ENCODE measurements at regions not wholly inside any gene's neighbourhood (a gene's known extent, or its start where the extent isn't known, plus 50 kb on each side); places are given as distances from the start of the nearest gene placed in this dataset.
"Not testable (repeated sequence)": the region's sequence is repeated elsewhere in the genome, so short reads cannot be mapped to it uniquely, and the experiment has no call there.

DNA sequence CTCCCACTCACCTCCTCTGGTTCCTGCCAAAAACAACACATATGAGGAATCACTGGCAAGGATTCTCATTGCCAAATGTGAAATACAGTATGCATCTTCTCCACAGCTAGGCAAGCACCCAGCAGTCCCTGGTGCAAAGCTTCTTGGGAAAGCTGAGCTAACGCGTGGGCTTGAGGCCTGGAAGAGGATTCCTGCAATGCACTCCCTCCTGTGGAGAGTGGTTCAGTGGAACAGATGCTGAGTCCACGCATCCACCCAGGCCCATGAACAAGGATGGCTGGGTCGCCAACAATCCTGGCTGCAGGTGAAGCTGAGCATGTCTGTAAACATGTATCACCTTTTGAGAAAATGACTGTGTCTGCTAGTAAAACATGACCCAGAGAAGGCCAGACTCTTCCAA lies 113.2 kb upstream of the CHST15 start:
- no peak for DNase-seq

- DNase-seq = no peak
Measured at GRCh38 chr10:124205432-124205831, 112.0 kb upstream of the CHST15 start.

DNA sequence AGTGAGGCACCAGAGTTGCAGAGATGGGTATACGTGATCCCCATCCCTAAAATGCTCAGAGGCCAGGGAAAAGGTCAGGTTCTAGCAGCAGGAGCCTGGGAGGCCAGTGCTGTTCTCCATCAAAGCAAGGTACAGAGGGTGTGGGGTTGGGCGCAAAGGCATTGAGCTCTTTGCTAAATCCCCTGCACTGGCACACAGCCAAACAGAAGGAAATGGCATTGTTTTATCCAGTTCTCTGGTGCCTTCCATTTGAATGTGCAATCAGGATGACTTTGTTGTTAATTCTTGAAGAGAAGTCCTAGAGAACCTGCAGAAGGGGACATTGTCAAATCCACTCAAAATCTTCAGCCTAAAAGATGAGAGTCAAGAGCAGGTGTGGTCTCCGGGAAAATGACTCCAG lies 111.3 kb upstream of the CHST15 start:
- no peak for DNase-seq

GRCh38 chr10:124200011-124200410 lies 106.6 kb upstream of the CHST15 start:
- no peak for DNase-seq

- no peak for DNase-seq
Measured at GRCh38 chr10:124198871-124199270, 105.5 kb upstream of the CHST15 start.

DNA sequence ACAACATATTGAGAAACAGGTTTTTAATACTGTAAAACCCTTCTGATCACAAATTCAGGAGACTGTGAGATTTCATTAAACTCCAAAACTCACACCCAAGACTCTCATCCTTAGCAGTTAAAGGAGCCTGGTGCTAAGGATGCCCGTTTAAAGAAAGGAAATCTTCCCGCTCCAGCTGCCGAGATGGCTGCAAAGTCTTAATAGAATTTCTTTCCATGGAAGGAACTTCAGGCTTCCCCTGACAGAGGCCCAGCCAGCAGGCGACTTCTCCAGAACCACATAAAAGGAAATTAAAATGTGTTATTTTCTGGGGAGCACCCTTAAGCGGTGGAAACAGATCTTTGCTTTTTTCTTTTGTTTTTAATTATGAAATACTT lies 104.7 kb upstream of the CHST15 start:
- DNase-seq = no peak

GRCh38 chr10:124197371-124198124 lies 104.2 kb upstream of the CHST15 start:
- DNase-seq = no peak

DNA sequence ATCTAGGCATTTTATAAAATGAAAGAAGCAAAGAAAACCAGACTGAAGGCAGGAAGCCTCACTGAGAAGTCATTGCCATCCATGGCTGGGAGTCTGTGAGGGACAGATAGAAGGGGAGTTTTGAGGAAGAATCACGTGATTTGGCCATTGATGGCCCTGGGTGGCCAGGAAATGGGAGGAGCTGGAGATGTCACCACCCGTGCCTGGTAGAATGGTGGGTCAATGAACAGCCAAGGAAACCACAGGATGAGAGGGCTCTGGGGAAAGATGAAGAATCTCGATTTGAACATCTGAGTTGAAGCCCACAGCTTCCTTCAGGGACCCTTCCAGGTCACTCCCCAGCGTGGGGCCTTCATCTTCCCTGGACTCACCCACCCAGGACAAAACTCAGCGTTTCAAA lies 103.3 kb upstream of the CHST15 start:
- DNase-seq = no peak

DNA sequence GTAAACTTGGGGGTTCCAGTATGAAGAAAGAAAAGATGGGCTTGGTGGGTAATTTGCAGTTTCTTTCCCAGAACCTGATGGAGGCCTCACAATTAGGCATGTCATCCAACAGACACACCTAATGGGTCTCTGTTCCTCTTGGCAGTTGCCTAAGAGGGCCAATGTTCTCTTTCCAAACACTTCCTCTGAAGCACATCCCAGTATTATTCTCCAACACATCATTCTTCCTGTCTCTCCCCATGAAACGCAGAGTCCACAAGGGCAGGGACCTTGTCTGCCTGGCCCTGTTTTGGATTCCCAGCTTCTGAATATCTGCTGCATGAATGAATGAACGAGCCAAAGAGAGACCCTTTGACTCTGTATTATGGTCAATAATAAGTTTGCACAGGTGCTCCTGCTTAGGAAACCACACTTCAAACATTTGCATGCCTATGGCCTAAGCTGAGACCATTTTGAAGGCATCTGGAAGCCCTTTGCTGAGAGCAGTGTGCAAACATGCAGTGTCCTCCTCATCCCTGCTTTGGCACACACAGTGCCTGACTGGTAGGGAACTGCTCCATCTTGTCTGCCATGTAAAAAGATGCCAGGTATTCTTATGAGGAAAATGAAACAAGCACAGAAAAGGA lies 100.9 kb upstream of the CHST15 start:
- DNase-seq = no peak

GRCh38 chr10:124193309-124193696 lies 99.9 kb upstream of the CHST15 start:
- DNase-seq = no peak

GRCh38 chr10:124192664-124193308 lies 99.4 kb upstream of the CHST15 start:
- not testable (repeated sequence) for DNase-seq

GRCh38 chr10:124190476-124190875 lies 97.1 kb upstream of the CHST15 start:
- not testable (repeated sequence) for DNase-seq

GRCh38 chr10:124186956-124187355 lies 93.6 kb upstream of the CHST15 start:
- DNase-seq = no peak

GRCh38 chr10:124185084-124185483 lies 91.7 kb upstream of the CHST15 start:
- no peak for DNase-seq

DNA sequence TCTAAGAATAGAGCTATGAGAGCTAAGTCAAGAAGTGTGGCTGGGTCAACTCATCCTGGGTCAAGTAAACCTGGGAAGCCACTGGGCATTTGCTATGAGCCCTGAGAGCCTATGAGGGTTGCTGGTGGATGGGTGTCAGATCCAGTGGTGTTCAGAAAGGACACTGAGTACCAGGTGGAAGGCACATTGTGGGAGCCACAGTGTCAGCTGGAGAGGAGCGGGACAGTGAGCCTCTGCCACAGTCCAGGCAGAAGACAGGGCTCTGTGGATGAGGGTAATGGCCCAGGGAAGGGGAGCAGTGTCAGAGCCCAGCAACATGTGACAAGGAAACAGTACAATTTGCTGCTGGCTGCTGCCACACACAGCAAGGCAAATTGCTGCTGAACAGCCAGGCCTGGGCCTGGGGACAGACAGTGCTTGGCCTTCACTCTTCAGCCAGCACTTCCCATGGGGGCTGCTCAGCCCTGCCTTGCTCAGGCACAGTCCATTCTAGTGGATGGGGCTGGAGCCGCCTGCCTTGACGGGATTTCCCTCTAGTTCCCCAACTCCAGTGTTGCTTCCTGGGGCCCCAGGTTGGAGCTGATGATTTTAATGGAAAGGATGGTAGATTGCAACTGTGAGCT lies 90.9 kb upstream of the CHST15 start:
- no peak for DNase-seq

DNA sequence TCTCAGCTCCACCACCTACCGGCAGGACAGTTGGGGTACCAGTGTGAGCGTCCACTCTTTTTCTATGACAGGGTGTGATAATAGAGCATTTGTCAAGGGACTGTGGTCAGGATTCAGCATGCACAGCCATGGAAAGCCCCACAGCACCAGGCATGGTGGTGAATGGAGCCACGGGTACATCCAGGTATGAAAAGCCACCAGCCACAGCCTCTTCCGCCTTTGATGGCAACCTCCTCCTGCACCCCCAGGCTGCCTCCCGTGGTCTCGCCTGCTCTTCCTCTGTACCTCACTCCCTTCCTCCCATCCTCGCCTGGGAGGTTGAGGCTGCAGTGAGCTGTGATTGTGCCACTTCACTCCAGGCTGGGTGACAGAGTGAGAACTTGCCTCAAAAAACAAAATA lies 90.2 kb upstream of the CHST15 start:
- DNase-seq = no peak

- DNase-seq = no peak
Measured at GRCh38 chr10:124182088-124182541, 88.7 kb upstream of the CHST15 start.

- DNase-seq = no peak
Measured at GRCh38 chr10:124181656-124182055, 88.3 kb upstream of the CHST15 start.

DNA sequence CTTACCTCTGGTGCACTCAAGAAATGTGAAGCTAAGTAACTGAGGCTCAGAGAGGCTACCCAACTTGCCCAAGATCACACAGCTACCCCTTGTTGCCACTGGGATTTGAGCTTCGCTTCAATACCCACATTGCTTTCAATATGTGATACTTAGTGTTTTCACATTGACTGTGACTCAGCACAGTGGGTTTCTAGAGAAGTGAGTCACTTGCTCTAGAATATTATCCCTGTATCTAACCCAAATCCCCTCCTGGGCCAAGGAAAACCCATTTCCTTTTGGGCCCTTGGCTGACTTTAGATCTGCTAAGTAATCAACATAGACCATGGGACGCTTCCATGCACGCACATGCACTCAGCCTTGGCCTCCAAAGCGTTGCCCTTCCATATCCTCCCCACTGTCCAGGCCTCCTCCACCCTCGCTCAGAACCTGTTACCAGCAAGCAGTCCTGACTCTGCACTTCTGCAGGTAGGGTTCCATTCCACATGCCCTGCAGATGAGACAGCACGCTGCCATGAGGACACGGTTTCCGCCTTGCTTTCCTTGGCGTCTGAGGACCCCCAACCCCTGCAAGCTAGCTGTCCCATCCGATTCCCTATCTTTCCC lies 87.7 kb upstream of the CHST15 start:
- no peak for DNase-seq

GRCh38 chr10:124180044-124180745 lies 86.8 kb upstream of the CHST15 start:
- no peak for DNase-seq

DNA sequence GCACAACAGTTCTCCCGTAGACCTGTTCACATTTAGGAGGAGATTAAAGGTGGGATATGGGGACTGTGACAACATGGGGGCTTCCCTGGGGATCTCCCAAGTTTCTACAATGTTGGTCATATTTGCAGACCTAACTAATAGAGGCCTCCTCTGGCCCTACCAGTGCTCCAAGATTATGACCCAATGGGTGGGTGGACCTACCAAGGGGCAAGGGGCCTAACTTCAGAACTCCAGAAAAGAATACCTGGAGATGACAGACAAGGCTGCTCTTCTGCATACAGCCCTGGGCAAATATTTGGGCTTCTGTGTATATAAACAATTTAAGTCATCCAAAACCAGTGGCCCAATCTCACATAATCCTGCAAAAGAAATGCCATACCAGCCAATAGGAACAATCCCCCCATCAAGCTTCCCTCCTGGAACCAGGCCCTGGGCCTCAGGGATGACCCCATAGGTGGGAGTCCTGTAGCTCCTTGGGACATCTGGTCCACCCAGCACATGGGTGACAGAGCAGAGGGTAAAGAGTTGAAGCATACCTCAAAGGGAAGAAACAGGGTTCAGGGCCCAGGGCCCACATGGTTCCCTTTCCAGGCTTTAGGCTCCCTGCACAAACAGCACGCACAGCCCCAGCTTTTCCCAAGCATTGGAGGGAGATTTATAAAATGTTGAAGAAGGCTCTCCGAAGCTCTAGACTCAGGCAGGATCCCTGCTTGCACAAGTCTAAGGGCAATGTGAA lies 86.1 kb upstream of the CHST15 start:
- DNase-seq = no peak

GRCh38 chr10:124177180-124177518 lies 83.8 kb upstream of the CHST15 start:
- DNase-seq = no peak
